ENCODE measurements at regions not wholly inside any gene's neighbourhood (a gene's known extent, or its start where the extent isn't known, plus 50 kb on each side); places are given as distances from the start of the nearest gene placed in this dataset.

DNA sequence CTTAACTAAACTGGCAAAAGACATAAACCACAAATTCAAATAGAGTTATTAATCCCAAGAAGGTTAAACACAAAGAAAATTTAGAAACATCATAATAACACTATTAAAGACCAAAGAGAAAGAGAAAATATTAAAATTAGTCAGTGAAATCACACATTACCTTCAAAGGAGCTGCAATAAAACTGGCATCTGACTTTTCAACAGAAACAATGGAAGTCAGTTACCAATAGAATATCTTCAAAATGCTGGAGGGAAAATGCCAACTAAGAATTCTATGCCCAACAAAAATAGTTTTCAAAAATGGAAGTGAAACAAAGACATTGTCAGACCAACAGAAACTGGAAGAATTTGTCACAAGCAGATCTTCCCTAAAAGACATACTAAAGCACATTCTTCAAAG lies 68.7 kb upstream of the RNF7 start:
- Mint-ChIP-seq H3K4me3 (no peak overlapping the region), H3K9me3 (peaks cover 10 to 18% (median 15%) of the 10 kb centered on the region in 6 donors), H3K4me1 (no peaks in the 10 kb centered on the region), H3K27ac (no peak overlapping the region), H3K36me3 (peaks cover 0 to 9% (median 9%) of the 10 kb centered on the region in 3 donors), H3K27me3 (ENCODE audit: low read depth in 3 of 3) (peaks cover 6 to 29% (median 8%) of the 10 kb centered on the region in 3 donors)
- no peak for DNase-seq

- no peak overlapping the region for H3K27ac Mint-ChIP-seq
- H3K27me3 Mint-ChIP-seq (ENCODE audit: low read depth in 3 of 3): peaks cover 2 to 8% (median 3%) of the 10 kb centered on the region in 3 donors
- peaks cover 0 to 9% (median 3%) of the 10 kb centered on the region in 6 donors for H3K9me3 Mint-ChIP-seq
- H3K4me1 Mint-ChIP-seq: peaks cover 12 to 16% of the 10 kb centered on the region in 2 donors
- DNase-seq: no peak
- peaks cover 0 to 5% (median 0%) of the 10 kb centered on the region in 3 donors for H3K36me3 Mint-ChIP-seq
- H3K4me3 Mint-ChIP-seq: no peak overlapping the region
These were observed 60.4 kb upstream of the RNF7 start for GRCh38 chr3:141677701-141678100.

- Mint-ChIP-seq H3K27me3 (ENCODE audit: low read depth in 3 of 3) (peaks cover 0 to 3% (median 3%) of the 10 kb centered on the region in 3 donors), H3K9me3 (no peaks in the 10 kb centered on the region), H3K4me1 (peaks cover 12 to 16% of the 10 kb centered on the region in 2 donors), H3K36me3 (no peaks in the 10 kb centered on the region), H3K4me3 (peak overlapping the region in 1 of 5 donors; percentile 3), H3K27ac (no peak overlapping the region)
- peak in 2 of 3 donors; percentile 8 to 9 for DNase-seq
These were observed 57.3 kb upstream of the RNF7 start for GRCh38 chr3:141680620-141681389.

- no peak for DNase-seq
- peak overlapping the region in 1 of 5 donors; percentile 3 for H3K4me3 Mint-ChIP-seq
- H3K27me3 Mint-ChIP-seq (ENCODE audit: low read depth in 3 of 3): peaks cover 0 to 3% (median 3%) of the 10 kb centered on the region in 3 donors
- no peaks in the 10 kb centered on the region for H3K36me3 Mint-ChIP-seq
- H3K27ac Mint-ChIP-seq: no peak overlapping the region
- H3K4me1 Mint-ChIP-seq: peaks cover 16 to 22% of the 10 kb centered on the region in 2 donors
- no peaks in the 10 kb centered on the region for H3K9me3 Mint-ChIP-seq
These were observed 56.7 kb upstream of the RNF7 start for GRCh38 chr3:141681390-141681780.

DNA sequence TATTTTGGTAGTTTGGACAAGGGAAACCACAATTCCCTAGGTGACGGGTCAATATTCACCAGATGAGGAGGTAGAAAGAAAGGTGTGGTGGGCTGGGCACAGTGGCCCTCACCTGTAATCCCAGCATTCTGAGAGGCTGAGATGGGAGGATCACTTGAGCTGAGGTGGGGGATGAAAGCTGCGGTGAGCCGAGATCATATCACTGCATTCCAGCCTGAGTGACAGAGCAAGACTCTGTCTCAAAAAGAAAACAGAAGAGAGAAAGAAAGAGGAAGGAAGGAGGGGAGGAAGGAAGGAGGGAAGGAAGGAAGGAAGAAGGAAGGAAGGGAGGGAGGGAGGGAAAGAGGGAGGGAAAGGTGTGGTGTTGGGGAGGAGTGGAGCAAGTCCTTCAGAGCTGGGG lies 56.1 kb upstream of the RNF7 start:
- no peak for DNase-seq
- Mint-ChIP-seq H3K4me1 (peaks cover 22 to 28% of the 10 kb centered on the region in 2 donors), H3K9me3 (no peaks in the 10 kb centered on the region), H3K4me3 (no peak overlapping the region), H3K27ac (no peak overlapping the region), H3K36me3 (no peaks in the 10 kb centered on the region), H3K27me3 (ENCODE audit: low read depth in 3 of 3) (peaks cover 0 to 3% (median 2%) of the 10 kb centered on the region in 3 donors)

DNA sequence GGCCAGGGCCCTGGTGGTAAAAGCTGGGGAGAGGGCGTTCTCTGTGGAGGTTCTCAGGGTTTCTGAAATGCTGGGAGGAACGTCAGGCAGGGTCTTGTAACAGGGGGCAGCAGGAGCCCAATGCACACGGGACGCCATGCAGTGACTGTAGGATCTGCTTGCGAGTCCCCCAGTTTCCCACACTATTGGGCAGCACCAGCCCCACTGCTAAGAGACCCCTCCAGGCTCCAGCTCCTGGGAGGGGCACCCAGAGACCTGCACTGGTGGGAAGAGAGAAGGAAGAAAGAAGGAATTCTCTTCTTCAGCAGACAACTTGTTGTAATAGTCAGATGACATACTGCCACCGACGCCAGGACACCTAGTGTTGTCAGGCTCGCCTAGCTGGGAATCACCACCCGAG lies 55.2 kb upstream of the RNF7 start:
- Mint-ChIP-seq H3K9me3 (no peaks in the 10 kb centered on the region), H3K4me1 (peaks cover 23 to 31% of the 10 kb centered on the region in 2 donors), H3K36me3 (no peaks in the 10 kb centered on the region), H3K4me3 (no peak overlapping the region), H3K27me3 (ENCODE audit: low read depth in 3 of 3) (peaks cover 0 to 3% (median 2%) of the 10 kb centered on the region in 3 donors), H3K27ac (no peak overlapping the region)
- DNase-seq: no peak

DNA sequence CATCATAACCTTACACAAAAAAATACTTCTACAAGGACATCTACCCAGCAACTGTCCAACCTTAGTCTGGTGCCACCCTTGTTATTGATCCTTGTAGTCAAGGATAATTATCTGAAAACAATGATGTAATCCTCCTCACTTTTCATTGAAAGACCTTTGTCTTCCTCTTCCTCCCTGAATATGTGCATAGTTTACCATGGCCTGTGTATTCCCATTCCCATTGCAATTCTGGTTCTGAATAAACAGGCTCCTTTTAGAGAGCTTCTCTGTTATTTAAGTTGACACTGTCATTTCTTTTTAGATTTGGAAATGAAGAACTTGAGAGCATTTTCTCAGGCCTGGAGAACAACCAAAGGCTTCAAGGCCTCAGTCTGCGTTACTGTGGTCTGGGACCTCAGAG lies 53.3 kb upstream of the RNF7 start:
- Mint-ChIP-seq H3K4me1 (peaks cover 23 to 31% of the 10 kb centered on the region in 2 donors), H3K4me3 (no peak overlapping the region), H3K36me3 (no peaks in the 10 kb centered on the region), H3K27ac (no peak overlapping the region), H3K27me3 (ENCODE audit: low read depth in 3 of 3) (peaks cover 0 to 3% (median 0%) of the 10 kb centered on the region in 3 donors), H3K9me3 (no peaks in the 10 kb centered on the region)
- DNase-seq: no peak

GRCh38 chr3:141686466-141687291 lies 51.4 kb upstream of the RNF7 start:
- peak; percentile 18 to 19 (median 18) for DNase-seq
- Mint-ChIP-seq H3K27ac (peak overlapping the region; percentile 58 to 91 (median 82)), H3K4me3 (peak overlapping the region; percentile 69 to 89 (median 87)), H3K9me3 (no peaks in the 10 kb centered on the region), H3K27me3 (ENCODE audit: low read depth in 3 of 3) (peaks cover 0 to 3% (median 0%) of the 10 kb centered on the region in 3 donors), H3K4me1 (peaks cover 14 to 20% of the 10 kb centered on the region in 2 donors), H3K36me3 (no peaks in the 10 kb centered on the region)

Data from immature natural killer cell (primary cell).